ENCODE measurements at regions not wholly inside any gene's neighbourhood (a gene's known extent, or its start where the extent isn't known, plus 50 kb on each side); places are given as distances from the start of the nearest gene placed in this dataset.

DNA sequence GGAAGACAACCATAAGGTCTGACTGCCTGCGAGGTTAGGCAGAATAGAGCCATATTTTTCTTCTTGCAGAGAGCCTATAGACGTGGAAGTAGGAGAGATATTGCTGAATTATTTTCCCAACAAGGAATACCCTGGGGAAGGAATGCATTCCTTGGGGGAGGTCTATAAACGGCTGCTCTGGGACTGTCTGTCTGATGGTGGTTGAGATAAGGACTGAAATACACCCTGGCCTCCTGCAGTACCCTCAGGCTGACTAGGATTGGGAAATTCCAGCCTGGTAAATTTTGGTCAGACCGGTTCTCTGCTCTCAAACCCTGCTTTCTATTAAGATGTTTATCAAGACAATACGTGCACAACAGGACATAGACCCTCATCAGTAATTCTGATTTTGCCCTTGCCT, 617.5 kb upstream of the GRIN3A start:
- TF ChIP-seq, protein P1, sequence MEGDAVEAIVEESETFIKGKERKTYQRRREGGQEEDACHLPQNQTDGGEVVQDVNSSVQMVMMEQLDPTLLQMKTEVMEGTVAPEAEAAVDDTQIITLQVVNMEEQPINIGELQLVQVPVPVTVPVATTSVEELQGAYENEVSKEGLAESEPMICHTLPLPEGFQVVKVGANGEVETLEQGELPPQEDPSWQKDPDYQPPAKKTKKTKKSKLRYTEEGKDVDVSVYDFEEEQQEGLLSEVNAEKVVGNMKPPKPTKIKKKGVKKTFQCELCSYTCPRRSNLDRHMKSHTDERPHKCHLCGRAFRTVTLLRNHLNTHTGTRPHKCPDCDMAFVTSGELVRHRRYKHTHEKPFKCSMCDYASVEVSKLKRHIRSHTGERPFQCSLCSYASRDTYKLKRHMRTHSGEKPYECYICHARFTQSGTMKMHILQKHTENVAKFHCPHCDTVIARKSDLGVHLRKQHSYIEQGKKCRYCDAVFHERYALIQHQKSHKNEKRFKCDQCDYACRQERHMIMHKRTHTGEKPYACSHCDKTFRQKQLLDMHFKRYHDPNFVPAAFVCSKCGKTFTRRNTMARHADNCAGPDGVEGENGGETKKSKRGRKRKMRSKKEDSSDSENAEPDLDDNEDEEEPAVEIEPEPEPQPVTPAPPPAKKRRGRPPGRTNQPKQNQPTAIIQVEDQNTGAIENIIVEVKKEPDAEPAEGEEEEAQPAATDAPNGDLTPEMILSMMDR (conservative IDR thresholded peaks at IDR 0.05 in 1 of 2, IDR thresholded peaks at IDR 0.05 in 1 of 2; ENCODE audit: low read depth in 1 of 2, low read length in 2 of 2): no peak
- TF ChIP-seq EZH2 (IDR thresholded peaks at IDR 0.05; ENCODE audit: low read length, missing control alignments): no peak

All from fibroblast of lung (primary cell).